Activated CD8-positive, alpha-beta memory T cell treated with anti-CD3 and anti-CD28 coated beads for 48 hours (primary cell): ENCODE measurements at regions not wholly inside any gene's neighbourhood (a gene's known extent, or its start where the extent isn't known, plus 50 kb on each side); places are given as distances from the start of the nearest gene placed in this dataset.

ENCODE experiments used
- DNase-seq, 3 experiments: peaks; one replicate each; pipeline ENCODE4 v3.0.0-alpha.2; 2020; ENCODE audit warnings: low read depth in 2 of 3, low spot score in 2 of 3

- DNase-seq = no peak
Measured at GRCh38 chr18:46426021-46426678, 230.9 kb downstream of the LOXHD1 start.

GRCh38 chr18:46426679-46427047, 230.4 kb downstream of the LOXHD1 start:
- no peak for DNase-seq
